Parathyroid adenoma (tissue), 2 donors: ENCODE measurements at regions not wholly inside any gene's neighbourhood (a gene's known extent, or its start where the extent isn't known, plus 50 kb on each side); places are given as distances from the start of the nearest gene placed in this dataset.

Experiments used
- H2AFZ ChIP-seq: fragments of 300-600 bp; sonication (generic); one replicate; pipeline ENCODE4 v1.7.0; 2017; ENCODE audit warnings: antibody characterized with exemption, mild to moderate bottlenecking
- H3K27ac ChIP-seq: fragments of 300-600 bp; sonication (generic); one replicate; pipeline ENCODE4 v1.7.0; 2017
- H3K27me3 ChIP-seq: fragments of 300-600 bp; sonication (generic); one replicate; pipeline ENCODE4 v1.7.0; 2017; ENCODE audit warnings: low read length; ENCODE audit not compliant: control insufficient read depth, insufficient read depth
- H3K36me3 ChIP-seq: fragments of 300-600 bp; sonication (generic); one replicate; pipeline ENCODE4 v1.7.0; 2017; ENCODE audit warnings: low read length; ENCODE audit not compliant: control insufficient read depth, insufficient read depth
- H3K4me1 ChIP-seq: fragments of 300-600 bp; sonication (generic); one replicate; pipeline ENCODE4 v1.7.0; 2017; ENCODE audit warnings: control low read depth
- H3K4me2 ChIP-seq: fragments of 300-600 bp; sonication (generic); one replicate; pipeline ENCODE4 v1.7.0; 2017; ENCODE audit warnings: low read length
- H3K4me3 ChIP-seq: fragments of 300-600 bp; sonication (generic); one replicate; pipeline ENCODE4 v1.7.0; 2017; ENCODE audit warnings: low read depth, low read length
- H3K79me2 ChIP-seq: fragments of 300-600 bp; sonication (generic); one replicate; pipeline ENCODE4 v1.7.0; 2017; ENCODE audit warnings: control low read depth
- H3K9ac ChIP-seq: fragments of 300-600 bp; sonication (generic); one replicate; pipeline ENCODE4 v1.7.0; 2017; ENCODE audit warnings: mild to moderate bottlenecking
- H3K9me3 ChIP-seq: fragments of 300-600 bp; sonication (generic); one replicate; pipeline ENCODE4 v1.7.0; 2017; ENCODE audit warnings: low read length; ENCODE audit not compliant: control insufficient read depth
- CTCF ChIP-seq: fragments of 300-600 bp; sonication (generic); IDR thresholded peaks from one replicate; pipeline ENCODE4 v1.7.0; 2017; ENCODE audit warnings: antibody characterized with exemption, mild to moderate bottlenecking
- donor health status: primary hyperparathyroidism.

GRCh38 chr4:41815473-41815872 is 66.9 kb upstream of the PHOX2B start:
- Histone ChIP-seq H3K9me3 (no peaks in the 10 kb centered on the region), H3K9ac (no peak overlapping the region), H3K79me2 (no peaks in the 10 kb centered on the region), H3K4me3 (no peak overlapping the region), H3K27ac (no peak overlapping the region), H2AFZ (no peak overlapping the region), H3K27me3 (no peaks in the 10 kb centered on the region), H3K4me1 (no peaks in the 10 kb centered on the region), H3K4me2 (no peak overlapping the region), H3K36me3 (no peaks in the 10 kb centered on the region)
- TF ChIP-seq CTCF, result no peak

GRCh38 chr4:41814565-41814964 is 66.0 kb upstream of the PHOX2B start:
- no peak for TF ChIP-seq CTCF

GRCh38 chr4:41806807-41807206 is 58.3 kb upstream of the PHOX2B start:
- no peak overlapping the region for H3K9ac ChIP-seq
- H3K79me2 ChIP-seq, result no peaks in the 10 kb centered on the region
- no peaks in the 10 kb centered on the region for H3K27me3 ChIP-seq
- H3K36me3 ChIP-seq, result no peaks in the 10 kb centered on the region
- H3K9me3 ChIP-seq, result no peaks in the 10 kb centered on the region
- no peak overlapping the region for H3K4me2 ChIP-seq
- no peak overlapping the region for H3K27ac ChIP-seq
- H3K4me1 ChIP-seq, result no peaks in the 10 kb centered on the region
- TF ChIP-seq CTCF, result no peak
- H3K4me3 ChIP-seq, result no peak overlapping the region
- H2AFZ ChIP-seq, result no peak overlapping the region

More at GRCh38 chr4:41814565-41814964, 66.0 kb upstream of the PHOX2B start:
- no peak overlapping the region for H2AFZ ChIP-seq
- no peaks in the 10 kb centered on the region for H3K79me2 ChIP-seq
- H3K9me3 ChIP-seq, result no peaks in the 10 kb centered on the region
- no peaks in the 10 kb centered on the region for H3K27me3 ChIP-seq
- H3K4me2 ChIP-seq, result no peak overlapping the region
- H3K4me3 ChIP-seq, result no peak overlapping the region
- H3K4me1 ChIP-seq, result no peaks in the 10 kb centered on the region
- no peaks in the 10 kb centered on the region for H3K36me3 ChIP-seq
- H3K9ac ChIP-seq, result no peak overlapping the region
- H3K27ac ChIP-seq, result no peak overlapping the region

GRCh38 chr4:41802590-41802989 is 54.1 kb upstream of the PHOX2B start:
- H3K4me2 ChIP-seq, result no peak overlapping the region
- no peak overlapping the region for H3K9ac ChIP-seq
- no peaks in the 10 kb centered on the region for H3K27me3 ChIP-seq
- no peak overlapping the region for H3K27ac ChIP-seq
- H2AFZ ChIP-seq, result no peak overlapping the region
- TF ChIP-seq CTCF, result no peak
- no peak overlapping the region for H3K4me3 ChIP-seq
- H3K79me2 ChIP-seq, result no peaks in the 10 kb centered on the region
- H3K4me1 ChIP-seq, result no peaks in the 10 kb centered on the region
- no peaks in the 10 kb centered on the region for H3K9me3 ChIP-seq
- no peaks in the 10 kb centered on the region for H3K36me3 ChIP-seq

GRCh38 chr4:41799126-41799525 is 50.6 kb upstream of the PHOX2B start:
- no peak for TF ChIP-seq CTCF
- Histone ChIP-seq H3K27me3 (no peaks in the 10 kb centered on the region), H3K79me2 (no peaks in the 10 kb centered on the region), H3K9ac (no peak overlapping the region), H3K27ac (no peak overlapping the region), H3K9me3 (no peaks in the 10 kb centered on the region), H3K4me1 (no peaks in the 10 kb centered on the region), H3K4me2 (no peak overlapping the region), H3K4me3 (no peak overlapping the region), H3K36me3 (no peaks in the 10 kb centered on the region), H2AFZ (no peak overlapping the region)
